Transverse colon (tissue), 4 donors: ENCODE measurements at regions not wholly inside any gene's neighbourhood (a gene's known extent, or its start where the extent isn't known, plus 50 kb on each side); places are given as distances from the start of the nearest gene placed in this dataset.

Experiments used
- POLR2A ChIP-seq: fragments of 450-650 bp; IDR thresholded peaks from one replicate; pipeline ENCODE4 v1.6.1; 2016; ENCODE audit warnings: antibody characterized with exemption, mild to moderate bottlenecking, moderate library complexity
- POLR2AphosphoS5 ChIP-seq, 3 donors: sonication (generic); formaldehyde crosslinking; IDR thresholded peaks; one replicate each; pipeline ENCODE4 v1.6.1; 2016; ENCODE audit warnings: antibody characterized with exemption in 3 of 3
- TF ChIP-seq, protein P1 (sequence below), 5 experiments: fragments of 200-600 bp in 3 of 5; fragments of 450-650 bp in 2 of 5; sonication (generic) in 3 of 5; IDR thresholded peaks; 1 replicate in 2 of 5; 2 replicates in 3 of 5; pipeline ENCODE4 v1.5.1; 2016 to 2017; ENCODE audit warnings: antibody characterized with exemption in 5 of 5, inconsistent platforms in 3 of 5, mild to moderate bottlenecking in 2 of 5, moderate library complexity in 1 of 5

DNA sequence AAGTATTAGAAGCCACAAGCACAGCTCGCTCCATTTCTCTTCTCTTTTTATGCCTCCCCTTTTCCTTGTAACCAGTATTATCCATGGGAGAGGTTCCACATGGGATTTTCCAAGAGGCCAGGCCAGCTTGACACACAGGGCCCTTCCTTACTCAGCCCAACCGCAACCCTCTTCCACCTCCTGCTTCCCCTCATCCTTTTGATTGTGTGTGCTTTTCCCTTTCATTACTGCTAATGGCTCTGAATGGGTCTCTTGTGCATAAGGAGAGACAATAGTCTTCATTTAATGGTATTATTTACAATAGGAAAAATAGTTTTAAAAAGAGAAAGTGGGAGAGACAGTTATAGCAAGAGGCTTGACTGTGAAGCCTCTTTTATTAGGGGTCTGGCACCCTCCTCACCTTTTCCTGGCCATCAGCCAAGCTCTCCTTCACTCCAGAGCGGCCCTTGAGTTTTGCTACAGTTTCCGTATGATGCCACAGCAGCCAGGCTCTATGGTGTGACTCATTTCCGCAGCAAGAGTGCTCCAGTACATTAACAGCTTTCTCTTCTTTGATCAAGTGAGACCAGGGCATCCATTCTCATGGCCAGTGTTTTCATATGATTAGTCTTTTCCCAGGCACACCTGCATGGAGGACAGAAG, 579.5 kb downstream of the TFAP2B start:
- TF ChIP-seq, protein P1, sequence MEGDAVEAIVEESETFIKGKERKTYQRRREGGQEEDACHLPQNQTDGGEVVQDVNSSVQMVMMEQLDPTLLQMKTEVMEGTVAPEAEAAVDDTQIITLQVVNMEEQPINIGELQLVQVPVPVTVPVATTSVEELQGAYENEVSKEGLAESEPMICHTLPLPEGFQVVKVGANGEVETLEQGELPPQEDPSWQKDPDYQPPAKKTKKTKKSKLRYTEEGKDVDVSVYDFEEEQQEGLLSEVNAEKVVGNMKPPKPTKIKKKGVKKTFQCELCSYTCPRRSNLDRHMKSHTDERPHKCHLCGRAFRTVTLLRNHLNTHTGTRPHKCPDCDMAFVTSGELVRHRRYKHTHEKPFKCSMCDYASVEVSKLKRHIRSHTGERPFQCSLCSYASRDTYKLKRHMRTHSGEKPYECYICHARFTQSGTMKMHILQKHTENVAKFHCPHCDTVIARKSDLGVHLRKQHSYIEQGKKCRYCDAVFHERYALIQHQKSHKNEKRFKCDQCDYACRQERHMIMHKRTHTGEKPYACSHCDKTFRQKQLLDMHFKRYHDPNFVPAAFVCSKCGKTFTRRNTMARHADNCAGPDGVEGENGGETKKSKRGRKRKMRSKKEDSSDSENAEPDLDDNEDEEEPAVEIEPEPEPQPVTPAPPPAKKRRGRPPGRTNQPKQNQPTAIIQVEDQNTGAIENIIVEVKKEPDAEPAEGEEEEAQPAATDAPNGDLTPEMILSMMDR (IDR thresholded peaks at IDR 0.05): no peak
- TF ChIP-seq POLR2AphosphoS5 (IDR thresholded peaks at IDR 0.05): no peak
- no peak for TF ChIP-seq POLR2A
